ENCODE measurements at regions not wholly inside any gene's neighbourhood (a gene's known extent, or its start where the extent isn't known, plus 50 kb on each side); places are given as distances from the start of the nearest gene placed in this dataset.
A peak's percentile ranks its signal among the peaks of the same experiment; 100 is the strongest.
"Not testable (repeated sequence)": the region's sequence is repeated elsewhere in the genome, so short reads cannot be mapped to it uniquely, and the experiment has no call there.

GRCh38 chr10:52599551-52600200 lies 172.9 kb downstream of the MBL2 start:
- DNase-seq (ENCODE audit: low read depth, low spot score): no peak

DNA sequence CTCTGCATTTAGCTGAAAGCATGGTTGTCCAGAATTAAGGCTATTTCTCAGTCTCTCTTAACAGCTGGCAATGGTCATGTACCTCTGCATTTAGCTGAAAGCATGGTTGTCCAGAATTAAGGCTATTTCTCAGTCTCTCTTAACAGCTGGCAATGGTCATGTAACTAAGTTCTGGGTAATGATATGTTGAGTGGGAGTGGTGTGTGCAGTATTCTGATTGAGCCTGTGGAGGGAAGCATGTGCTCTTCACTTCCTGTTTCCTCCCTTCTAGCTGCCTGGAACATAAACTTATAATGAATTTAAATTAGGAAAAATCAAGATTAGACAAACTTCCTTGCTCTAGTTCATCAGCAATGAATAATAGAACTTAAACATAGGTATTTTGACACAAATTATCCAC lies 168.5 kb downstream of the MBL2 start:
- DNase-seq (ENCODE audit: low read depth, low spot score): not testable (repeated sequence)

DNA sequence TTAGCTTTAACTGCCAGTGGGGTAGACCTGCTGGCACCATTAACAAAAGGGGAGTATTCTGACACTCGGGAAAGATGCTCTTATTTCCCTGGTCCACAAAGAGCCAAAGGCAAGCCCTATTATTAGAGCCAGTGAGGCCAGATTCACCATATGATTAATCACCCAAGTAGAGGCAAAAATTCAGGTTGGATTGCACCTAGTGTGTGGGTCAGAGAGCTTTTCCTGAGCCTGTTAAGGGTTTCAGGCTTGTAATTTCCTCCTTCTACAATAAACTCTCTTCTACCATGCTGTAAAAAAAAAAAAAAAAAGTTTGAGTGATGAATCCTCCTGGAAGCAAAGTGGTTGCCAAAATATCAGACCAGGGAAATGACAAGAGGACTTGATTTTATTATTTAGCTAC lies 163.5 kb downstream of the MBL2 start:
- DNase-seq (ENCODE audit: low read depth, low spot score): no peak

DNA sequence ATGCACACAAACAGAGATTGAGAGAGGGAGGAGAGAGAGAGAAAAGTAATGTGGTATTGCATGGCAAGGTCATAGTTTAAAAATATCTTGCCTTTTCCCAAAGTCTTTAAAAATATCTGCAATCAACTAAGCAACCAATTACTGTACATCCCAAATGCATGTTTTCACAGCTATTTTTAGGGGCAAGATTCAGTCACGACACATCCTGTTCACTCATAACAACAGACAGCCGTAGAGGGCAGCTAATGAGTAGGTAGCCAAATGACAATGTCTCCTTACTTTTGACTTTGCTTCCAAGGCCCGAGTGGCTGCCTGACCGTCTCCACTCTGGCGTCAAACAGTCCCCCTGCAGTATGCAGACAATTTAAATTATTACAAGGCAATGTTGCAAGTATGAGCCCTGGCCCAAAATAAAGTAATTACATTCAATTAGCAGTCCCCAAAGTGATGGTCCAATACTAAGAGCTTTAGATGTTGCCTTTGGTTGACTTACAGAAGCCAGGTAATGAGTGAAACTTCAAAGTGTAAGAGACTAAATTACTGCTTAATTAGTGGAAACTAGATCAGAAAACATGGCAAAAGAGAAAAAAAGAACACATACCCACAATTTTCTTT lies 162.9 kb downstream of the MBL2 start:
- DNase-seq (ENCODE audit: low read depth, low spot score): no peak

- DNase-seq (ENCODE audit: low read depth, low spot score): no peak
These were observed 157.3 kb downstream of the MBL2 start for GRCh38 chr10:52615331-52615730.

DNA sequence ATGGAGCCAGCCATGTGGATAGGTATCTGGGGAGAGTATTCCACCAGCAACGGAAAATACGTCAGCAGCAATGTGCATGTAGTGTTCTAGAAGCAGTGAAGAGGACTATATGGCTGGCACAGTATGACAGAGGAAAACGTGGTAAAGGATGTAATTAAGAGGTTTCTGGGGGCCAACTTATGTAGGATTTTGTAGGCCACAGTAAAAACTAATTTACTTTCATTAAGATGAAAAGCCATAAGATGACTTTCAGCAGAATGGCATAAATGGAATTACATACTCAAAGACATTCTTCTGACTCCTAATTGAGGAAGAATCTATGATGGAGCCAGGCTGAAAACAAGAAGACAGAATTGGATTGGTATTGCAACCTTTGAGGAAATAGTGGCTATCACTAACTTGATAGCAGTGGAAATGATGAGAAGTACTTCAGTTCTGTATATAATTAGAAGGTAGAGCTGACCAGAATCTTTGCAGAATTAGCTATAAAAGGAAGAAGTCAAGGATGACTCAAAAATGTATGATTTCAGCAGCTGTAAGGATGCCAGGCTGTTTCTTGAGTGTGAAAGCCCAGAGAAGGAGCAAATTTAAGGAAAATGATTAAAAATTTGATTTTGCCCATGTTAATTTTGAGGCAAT lies 156.7 kb downstream of the MBL2 start:
- no peak for DNase-seq (ENCODE audit: low read depth, low spot score)

GRCh38 chr10:52616395-52616764 lies 156.2 kb downstream of the MBL2 start:
- DNase-seq (ENCODE audit: low read depth, low spot score): no peak

- DNase-seq (ENCODE audit: low read depth, low spot score): no peak
These were observed 155.2 kb downstream of the MBL2 start for GRCh38 chr10:52617346-52617745.

- no peak for DNase-seq (ENCODE audit: low read depth, low spot score)
These were observed 153.5 kb downstream of the MBL2 start for GRCh38 chr10:52619052-52619451.

GRCh38 chr10:52621635-52622079 lies 150.9 kb downstream of the MBL2 start:
- no peak for DNase-seq (ENCODE audit: low read depth, low spot score)

DNA sequence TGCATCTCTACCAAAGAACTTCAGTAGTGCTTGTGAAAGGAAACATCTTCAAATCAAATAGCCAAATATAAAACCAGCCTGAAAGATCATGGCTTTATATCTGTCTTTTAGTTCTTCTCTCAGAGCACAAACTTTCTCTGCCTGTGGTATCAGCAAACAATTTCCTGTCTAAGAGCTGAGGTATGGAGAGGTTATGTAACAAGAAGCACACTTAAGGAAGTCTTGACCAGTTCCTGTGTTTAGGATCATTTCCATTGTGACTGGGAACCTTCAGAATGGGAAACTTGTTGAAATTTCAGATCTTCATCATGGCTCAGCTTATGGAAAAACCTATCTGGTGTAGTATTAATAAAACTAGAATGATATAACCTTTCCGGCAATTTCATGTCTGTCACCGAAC lies 148.8 kb downstream of the MBL2 start:
- DNase-seq (ENCODE audit: low read depth, low spot score): no peak

DNA sequence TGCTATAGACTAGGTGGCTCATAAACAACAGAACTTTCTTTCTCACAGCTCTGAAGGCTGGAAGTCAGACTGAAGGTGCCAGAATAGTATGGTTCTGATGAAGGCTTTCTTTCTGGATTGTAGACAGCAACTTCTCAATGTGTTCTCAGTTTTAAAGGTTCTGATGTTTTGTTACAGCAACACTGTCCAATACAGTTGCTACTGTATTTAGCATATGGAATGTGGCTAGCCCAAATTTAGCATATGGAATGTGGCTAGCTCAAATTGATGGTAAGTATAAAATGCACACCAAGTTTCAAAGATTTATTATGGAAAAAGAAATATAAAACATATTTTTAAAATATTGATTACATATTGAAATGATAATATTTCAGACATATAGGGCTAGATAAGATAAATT lies 145.3 kb downstream of the MBL2 start:
- no peak for DNase-seq (ENCODE audit: low read depth, low spot score)

GRCh38 chr10:52631146-52631545 lies 141.4 kb downstream of the MBL2 start:
- DNase-seq (ENCODE audit: low read depth, low spot score): no peak

- DNase-seq (ENCODE audit: low read depth, low spot score): peak; percentile 16
These were observed 140.9 kb downstream of the MBL2 start for GRCh38 chr10:52631648-52632047.

DNA sequence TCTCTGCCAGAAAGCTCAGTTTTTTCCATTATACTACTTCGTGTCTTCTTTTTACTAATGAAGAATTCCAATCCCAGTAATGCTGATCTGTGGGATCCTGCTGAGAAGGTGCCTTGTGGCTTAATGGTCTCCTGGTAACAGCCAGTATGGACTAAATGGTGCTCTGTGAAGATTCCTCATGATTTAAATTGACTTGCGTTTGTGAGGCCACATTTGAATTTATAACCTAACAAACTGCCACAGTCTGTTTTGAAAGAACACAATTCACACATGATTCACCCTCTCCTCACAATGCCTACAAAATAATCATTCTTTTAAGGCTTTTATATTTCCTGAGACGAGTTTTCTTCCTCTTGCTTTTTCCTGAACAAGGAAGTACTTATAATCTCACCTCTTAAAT lies 140.0 kb downstream of the MBL2 start:
- DNase-seq (ENCODE audit: low read depth, low spot score): no peak

- DNase-seq (ENCODE audit: low read depth, low spot score): no peak
These were observed 139.3 kb downstream of the MBL2 start for GRCh38 chr10:52633266-52633665.

DNA sequence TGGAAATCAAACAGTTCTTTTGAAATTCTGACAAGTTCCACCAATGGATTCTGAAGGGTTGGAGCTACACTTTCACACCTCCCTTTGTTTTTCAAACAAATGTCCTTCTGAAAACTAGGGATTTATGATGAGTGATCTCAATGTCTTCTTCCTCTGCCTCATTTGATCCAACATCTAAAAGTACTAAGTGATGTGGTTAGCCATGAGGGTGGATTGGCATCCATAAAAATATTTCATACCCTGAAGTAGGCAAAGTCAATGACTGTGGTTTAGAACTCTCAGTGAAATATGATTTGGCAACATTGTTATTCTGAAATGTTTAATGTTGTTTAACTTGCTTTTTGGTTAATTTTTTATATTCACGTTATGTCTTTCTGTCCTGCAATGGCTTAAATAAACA lies 136.9 kb downstream of the MBL2 start:
- DNase-seq (ENCODE audit: low read depth, low spot score): no peak

GRCh38 chr10:52636874-52637273 lies 135.7 kb downstream of the MBL2 start:
- DNase-seq (ENCODE audit: low read depth, low spot score): no peak

DNA sequence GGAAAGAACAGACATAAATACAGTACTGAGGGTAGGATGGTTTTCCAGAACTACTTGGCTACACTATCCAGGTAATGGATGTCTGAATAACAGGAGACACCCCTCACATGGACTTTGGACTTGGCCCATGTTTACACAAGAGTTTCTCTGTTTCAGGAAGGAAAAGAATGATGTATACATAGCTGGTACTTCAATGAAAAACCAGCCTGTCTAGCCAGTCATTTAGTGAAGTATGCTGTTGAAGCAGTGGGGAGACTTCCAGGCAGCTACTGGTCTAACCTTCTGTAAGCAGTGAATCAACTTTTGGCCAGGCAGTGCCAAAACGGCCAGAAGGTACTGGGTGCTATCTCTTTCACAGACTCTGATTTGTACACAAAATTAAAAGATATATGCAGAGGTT lies 135.0 kb downstream of the MBL2 start:
- no peak for DNase-seq (ENCODE audit: low read depth, low spot score)

DNA sequence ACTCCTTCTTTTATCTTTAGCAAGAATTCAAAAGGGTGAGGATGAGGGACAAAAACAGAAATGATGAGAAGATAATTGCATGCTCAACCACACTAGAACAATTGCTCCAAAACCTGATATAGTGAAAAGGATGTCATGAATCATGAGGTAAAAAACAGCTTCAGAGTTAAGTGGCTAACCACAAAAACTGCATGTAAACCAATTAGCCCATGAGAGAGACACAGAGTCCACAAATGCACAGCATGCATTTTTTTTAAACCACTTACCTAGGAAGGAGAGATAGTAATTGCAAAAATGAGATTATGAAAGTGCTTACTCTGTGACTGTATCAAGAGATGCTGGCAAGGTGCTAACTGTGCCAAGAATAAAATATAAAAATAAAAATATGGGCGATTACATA lies 132.9 kb downstream of the MBL2 start:
- no peak for DNase-seq (ENCODE audit: low read depth, low spot score)

DNA sequence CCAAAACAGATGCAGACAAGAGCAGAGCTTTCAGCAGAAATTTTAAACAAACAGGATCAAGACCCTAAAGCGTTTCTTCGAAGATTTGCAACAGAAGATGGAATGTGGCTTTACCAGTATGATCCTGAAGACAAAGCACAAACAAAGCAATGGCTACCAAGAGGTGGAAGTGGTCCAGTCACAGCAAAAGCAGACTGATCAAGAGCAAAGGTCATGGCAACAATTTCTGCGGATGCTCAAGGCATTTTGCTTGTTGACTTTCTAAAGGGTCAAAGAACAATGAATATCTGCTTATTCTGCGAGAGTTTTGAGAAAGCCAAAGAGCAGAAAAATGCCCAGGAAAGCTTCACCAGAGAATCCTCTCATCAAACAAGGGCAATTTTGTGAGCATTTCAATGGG lies 130.4 kb downstream of the MBL2 start:
- DNase-seq (ENCODE audit: low read depth, low spot score): peak; percentile 34

DNA sequence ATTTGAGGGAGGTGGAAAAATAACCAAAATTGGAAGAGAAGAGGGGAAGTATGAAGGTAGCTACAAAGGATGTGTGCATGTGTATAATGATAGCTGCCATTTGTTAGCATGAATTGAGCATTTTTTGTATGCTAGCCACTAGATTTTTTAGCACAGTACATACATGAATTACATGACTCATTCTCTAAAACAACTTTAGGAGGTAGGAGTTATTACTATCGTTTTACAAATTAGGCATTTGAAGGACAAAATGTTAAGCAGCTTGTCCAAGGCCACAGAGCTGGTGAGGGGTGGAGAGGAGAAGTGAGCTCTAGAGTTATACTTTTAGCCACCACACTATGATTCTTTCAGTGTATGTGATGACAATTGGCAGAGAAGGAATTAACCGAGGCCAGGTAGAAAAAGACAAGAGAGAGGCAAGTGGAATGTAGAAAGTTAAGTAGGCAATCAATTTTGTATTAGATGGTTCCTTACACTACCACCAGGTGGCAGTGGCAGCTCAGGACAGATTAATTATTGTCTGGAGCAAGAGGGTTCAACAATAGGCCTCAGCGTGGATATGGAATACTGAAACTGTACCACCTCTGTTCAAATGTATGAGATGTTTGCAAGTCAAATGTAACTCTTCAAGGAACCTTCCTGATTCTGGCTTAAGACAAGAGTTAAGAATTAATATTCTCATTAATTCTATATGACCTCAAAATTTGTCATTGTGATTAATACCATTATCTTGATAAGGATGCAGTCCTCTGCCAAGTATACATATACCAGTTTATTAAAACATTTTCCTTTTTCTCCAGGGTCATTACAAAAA lies 128.0 kb downstream of the MBL2 start:
- DNase-seq (ENCODE audit: low read depth, low spot score): peak; percentile 12

Data from ELF-1 (cell line).